Gastroesophageal sphincter (tissue), 4 donors: ENCODE measurements at regions not wholly inside any gene's neighbourhood (a gene's known extent, or its start where the extent isn't known, plus 50 kb on each side); places are given as distances from the start of the nearest gene placed in this dataset.

Experiments used
- ATAC-seq: fragments of 150-250 bp; one replicate; pipeline ENCODE4 v1.9.1; 2016; ENCODE audit warnings: mild to moderate bottlenecking, moderate library complexity
- H3K27ac ChIP-seq, 4 donors: fragments of 200-600 bp; sonication (generic) in 3 of 4; 1 replicate in 3 of 4; 2 replicates in 1 of 4; pipeline ENCODE4 v1.5.1; 2016 to 2019
- H3K27me3 ChIP-seq: fragments of 200-600 bp; sonication (generic); one replicate; pipeline ENCODE4 v1.5.1; 2019
- H3K36me3 ChIP-seq, 2 donors: fragments of 200-600 bp; sonication (generic); one replicate each; pipeline ENCODE4 v1.5.1; 2019; ENCODE audit warnings: control low read depth in 1 of 2
- H3K4me1 ChIP-seq, 3 donors: fragments of 200-600 bp; sonication (generic); 1 replicate in 2 of 3; 2 replicates in 1 of 3; pipeline ENCODE4 v1.5.1; 2016 to 2019; ENCODE audit warnings: control low read depth in 2 of 3
- H3K4me3 ChIP-seq, 2 donors: fragments of 200-600 bp; sonication (generic); one replicate each; pipeline ENCODE4 v1.5.1; 2019; ENCODE audit warnings: mild to moderate bottlenecking in 1 of 2, moderate library complexity in 1 of 2
- H3K9me3 ChIP-seq, 3 donors: fragments of 200-600 bp; sonication (generic); one replicate each; pipeline ENCODE4 v1.5.1; 2017 to 2019; ENCODE audit warnings: control low read depth in 2 of 3
- CTCF ChIP-seq, 4 experiments: fragments of 200-600 bp in 2 of 4; fragments of 450-650 bp in 2 of 4; sonication (generic) in 1 of 4; IDR thresholded peaks; one replicate each; pipeline ENCODE4 v1.5.1; 2017 to 2019; ENCODE audit warnings: antibody characterized with exemption in 4 of 4, mild to moderate bottlenecking in 2 of 4, moderate library complexity in 2 of 4
- EP300 ChIP-seq: sonication (generic); formaldehyde crosslinking; IDR thresholded peaks from one replicate; pipeline ENCODE4 v1.6.1; 2017; ENCODE audit warnings: antibody characterized with exemption, mild to moderate bottlenecking
- POLR2A ChIP-seq, 2 donors: fragments of 450-650 bp; IDR thresholded peaks; one replicate each; pipeline ENCODE4 v1.6.1; 2017; ENCODE audit warnings: antibody characterized with exemption in 2 of 2, mild to moderate bottlenecking in 2 of 2, moderate library complexity in 1 of 2
- POLR2AphosphoS5 ChIP-seq: sonication (generic); formaldehyde crosslinking; IDR thresholded peaks from one replicate; pipeline ENCODE4 v1.6.1; 2017; ENCODE audit warnings: antibody characterized with exemption
- WGBS, 2 donors: methylation state at CpG; one replicate each; pipeline ENCODE4 v1.1.5; 2018; ENCODE audit warnings: low coverage in 1 of 2; 5-methylcytosine and 5-hydroxymethylcytosine counted together

- Histone ChIP-seq H3K4me1 (no peaks in the 10 kb centered on the region), H3K36me3 (no peaks in the 10 kb centered on the region), H3K27me3 (no peaks in the 10 kb centered on the region), H3K4me3 (no peak overlapping the region), H3K27ac (no peak overlapping the region), H3K9me3 (no peaks in the 10 kb centered on the region)
- 66% methylated on average over 2 of the region's 2 CpGs; no CpG with 5 or more reads in 1 of the 2 donors for WGBS, 2 donors
- ATAC-seq: no peak
- no peak for TF ChIP-seq EP300
- TF ChIP-seq POLR2A (IDR thresholded peaks at IDR 0.05): no peak
- TF ChIP-seq CTCF (IDR thresholded peaks at IDR 0.05): no peak
- no peak for TF ChIP-seq POLR2AphosphoS5
Observed at GRCh38 chr3:152779653-152780052, 55.3 kb upstream of the P2RY1 start.

GRCh38 chr3:152780553-152780952 lies 54.4 kb upstream of the P2RY1 start:
- Histone ChIP-seq H3K36me3 (no peaks in the 10 kb centered on the region), H3K27me3 (no peaks in the 10 kb centered on the region), H3K27ac (no peak overlapping the region), H3K4me1 (no peaks in the 10 kb centered on the region), H3K4me3 (no peak overlapping the region), H3K9me3 (no peaks in the 10 kb centered on the region)
- no peak for ATAC-seq
- TF ChIP-seq EP300 (no peak), POLR2A (IDR thresholded peaks at IDR 0.05) (no peak), POLR2AphosphoS5 (no peak), CTCF (IDR thresholded peaks at IDR 0.05) (no peak)
- WGBS, 2 donors: 75 to 83% methylated on average over 2 of the region's 2 CpGs

DNA sequence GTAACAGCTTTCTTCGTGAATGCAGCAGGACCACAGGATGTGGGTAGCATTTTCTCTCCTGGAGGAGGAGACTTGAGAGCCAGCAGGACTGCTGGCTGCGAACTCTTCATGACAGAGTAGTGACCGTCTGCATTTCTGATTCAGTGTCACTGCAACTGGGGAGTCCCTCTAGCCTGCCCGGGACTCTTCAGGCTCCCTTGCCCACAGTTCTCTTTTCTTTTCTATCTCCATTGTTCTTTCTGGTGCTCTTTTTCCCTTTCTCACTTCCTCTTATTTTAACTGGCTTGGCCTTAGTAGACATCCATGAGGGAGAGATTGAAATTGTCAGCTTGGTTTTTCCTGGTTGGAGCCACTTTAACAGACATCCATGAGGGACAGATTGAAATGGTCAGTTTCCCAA lies 49.9 kb upstream of the P2RY1 start:
- TF ChIP-seq CTCF (IDR thresholded peaks at IDR 0.05) (no peak), EP300 (no peak), POLR2A (IDR thresholded peaks at IDR 0.05) (no peak)
- no peak for ATAC-seq
- H3K9me3 ChIP-seq: no peaks in the 10 kb centered on the region
- H3K36me3 ChIP-seq: no peaks in the 10 kb centered on the region
- H3K4me3 ChIP-seq: no peak overlapping the region
- H3K27ac ChIP-seq: no peak overlapping the region
- no peaks in the 10 kb centered on the region for H3K4me1 ChIP-seq
- 85% methylated on average over 4 of the region's 4 CpGs; no CpG with 5 or more reads in 1 of the 2 donors for WGBS, 2 donors
- no peaks in the 10 kb centered on the region for H3K27me3 ChIP-seq
